H9 (cell line): ENCODE measurements at regions not wholly inside any gene's neighbourhood (a gene's known extent, or its start where the extent isn't known, plus 50 kb on each side); places are given as distances from the start of the nearest gene placed in this dataset.
A peak's percentile ranks its signal among the peaks of the same experiment; 100 is the strongest.

Source experiments
- DNase-seq: peaks from one replicate; pipeline ENCODE4 v3.0.0-alpha.2; 2017
- H2AFZ ChIP-seq: one replicate; pipeline ENCODE4 v1.6.1; 2013; ENCODE audit warnings: mild to moderate bottlenecking, low read length, control low read depth, moderate library complexity
- H2AK5ac ChIP-seq: 2 replicates; pipeline ENCODE4 v1.6.1; 2013; ENCODE audit warnings: low read length, control low read depth, mixed read lengths; ENCODE audit not compliant: insufficient read length
- H2BK120ac ChIP-seq: one replicate; pipeline ENCODE4 v1.6.1; 2013; ENCODE audit warnings: low read depth, mild to moderate bottlenecking, low read length, control low read depth, inconsistent platforms; ENCODE audit not compliant: poor library complexity, severe bottlenecking
- H2BK12ac ChIP-seq: 2 replicates; pipeline ENCODE4 v1.6.1; 2013; ENCODE audit warnings: low read length, control low read depth, mixed read lengths, low read depth; ENCODE audit not compliant: insufficient read length
- H2BK15ac ChIP-seq: 2 replicates; pipeline ENCODE4 v1.6.1; 2013; ENCODE audit warnings: low read depth, low read length, control low read depth
- H2BK20ac ChIP-seq: one replicate; pipeline ENCODE4 v1.6.1; 2013; ENCODE audit warnings: low read depth, mild to moderate bottlenecking, low read length, control low read depth, inconsistent platforms; ENCODE audit not compliant: poor library complexity, severe bottlenecking
- H2BK5ac ChIP-seq: 2 replicates; pipeline ENCODE4 v1.6.1; 2013; ENCODE audit warnings: low read length, control low read depth, mixed read lengths; ENCODE audit not compliant: insufficient read length
- H3K14ac ChIP-seq: 2 replicates; pipeline ENCODE4 v1.6.1; 2013; ENCODE audit warnings: low read length, control low read depth; ENCODE audit not compliant: insufficient read depth
- H3K18ac ChIP-seq: 2 replicates; pipeline ENCODE4 v1.6.1; 2013; ENCODE audit warnings: low read depth, mild to moderate bottlenecking, mixed read lengths, low read length, control low read depth; ENCODE audit not compliant: insufficient read length
- H3K23ac ChIP-seq: 2 replicates; pipeline ENCODE4 v1.6.1; 2013; ENCODE audit warnings: low read length, control low read depth, mixed read lengths, low read depth; ENCODE audit not compliant: insufficient read length
- H3K23me2 ChIP-seq: 2 replicates; pipeline ENCODE4 v1.6.1; 2013; ENCODE audit warnings: low read depth, mild to moderate bottlenecking, mixed read lengths, low read length, control low read depth; ENCODE audit not compliant: insufficient read length, poor library complexity, severe bottlenecking
- H3K27ac ChIP-seq: 2 replicates; pipeline ENCODE4 v1.5.1; 2013; ENCODE audit warnings: low read length, control low read depth, mixed read lengths, low read depth; ENCODE audit not compliant: insufficient read length
- H3K27me3 ChIP-seq: 2 replicates; pipeline ENCODE4 v1.6.1; 2013; ENCODE audit warnings: low read length, control low read depth, inconsistent platforms; ENCODE audit not compliant: insufficient read depth
- H3K4ac ChIP-seq: 2 replicates; pipeline ENCODE4 v1.6.1; 2013; ENCODE audit warnings: low read depth, mild to moderate bottlenecking, control low read depth, inconsistent platforms, low read length, moderate library complexity
- H3K4me1 ChIP-seq: 2 replicates; pipeline ENCODE4 v1.6.1; 2013; ENCODE audit warnings: low read length, control low read depth, inconsistent platforms; ENCODE audit not compliant: insufficient read depth
- H3K4me2 ChIP-seq: 2 replicates; pipeline ENCODE4 v1.6.1; 2013; ENCODE audit warnings: low read length, control low read depth, mixed read lengths; ENCODE audit not compliant: insufficient read length, insufficient read depth
- H3K56ac ChIP-seq: 2 replicates; pipeline ENCODE4 v1.6.1; 2013; ENCODE audit warnings: low read depth, mild to moderate bottlenecking, mixed read lengths, low read length, control low read depth; ENCODE audit not compliant: insufficient read length
- H3K79me1 ChIP-seq: 2 replicates; pipeline ENCODE4 v1.6.1; 2013; ENCODE audit warnings: low read depth, mild to moderate bottlenecking, moderate library complexity, low read length, control low read depth, inconsistent platforms; ENCODE audit not compliant: insufficient read depth, poor library complexity, severe bottlenecking
- H3K79me2 ChIP-seq: 2 replicates; pipeline ENCODE4 v1.6.1; 2013; ENCODE audit warnings: low read length, control low read depth, inconsistent platforms; ENCODE audit not compliant: insufficient read depth
- H3K9ac ChIP-seq: 2 replicates; pipeline ENCODE4 v1.6.1; 2013; ENCODE audit warnings: low read length, control low read depth, mixed read lengths; ENCODE audit not compliant: insufficient read length; ENCODE audit errors: extremely low read depth
- H3K9me3 ChIP-seq: one replicate; pipeline ENCODE4 v1.6.1; 2013; ENCODE audit warnings: low read depth, low read length, inconsistent platforms; ENCODE audit not compliant: control insufficient read depth
- H3T11ph ChIP-seq: one replicate; pipeline ENCODE4 v1.6.1; 2013; ENCODE audit warnings: mild to moderate bottlenecking, low read length, control low read depth, inconsistent platforms
- H4K20me1 ChIP-seq: one replicate; pipeline ENCODE4 v1.6.1; 2013; ENCODE audit not compliant: control insufficient read depth, insufficient read length, insufficient read depth
- H4K5ac ChIP-seq: 2 replicates; pipeline ENCODE4 v1.6.1; 2013; ENCODE audit warnings: low read depth, mild to moderate bottlenecking, mixed read lengths, low read length, control low read depth; ENCODE audit not compliant: insufficient read length
- H4K8ac ChIP-seq: replicated peaks from 2 replicates; pipeline ENCODE4 v1.6.1; 2013; ENCODE audit warnings: low read length, control low read depth, mixed read lengths, low read depth; ENCODE audit not compliant: insufficient read length
- H4K91ac ChIP-seq: 2 replicates; pipeline ENCODE4 v1.6.1; 2013; ENCODE audit warnings: low read depth, mild to moderate bottlenecking, moderate library complexity, mixed read lengths, low read length, control low read depth; ENCODE audit not compliant: insufficient read length
- H3K27ac Mint-ChIP-seq, 3 experiments: 2 replicates in 2 of 3; 3 replicates in 1 of 3; pipeline ENCODE4 v1.8.0; 2020 to 2021; ENCODE audit warnings: mixed read lengths in 3 of 3, mild to moderate bottlenecking in 1 of 3, moderate library complexity in 1 of 3
- H3K27me3 Mint-ChIP-seq: 2 replicates; pipeline ENCODE4 v1.8.0; 2021; ENCODE audit warnings: low read depth, mild to moderate bottlenecking, moderate library complexity, mixed read lengths
- H3K36me3 Mint-ChIP-seq, 3 experiments: 2 replicates in 2 of 3; 3 replicates in 1 of 3; pipeline ENCODE4 v1.8.0; 2020 to 2021; ENCODE audit warnings: low read depth in 3 of 3, mixed read lengths in 3 of 3; ENCODE audit not compliant: insufficient read depth in 1 of 3
- H3K4me1 Mint-ChIP-seq, 2 experiments: 2 replicates each; pipeline ENCODE4 v1.8.0; 2020; ENCODE audit warnings: mixed read lengths in 2 of 2
- H3K4me3 Mint-ChIP-seq, 2 experiments: 2 replicates in 1 of 2; 3 replicates in 1 of 2; pipeline ENCODE4 v1.8.0; 2020 to 2021; ENCODE audit warnings: mild to moderate bottlenecking in 2 of 2, mixed read lengths in 2 of 2, moderate library complexity in 1 of 2
- H3K9me3 Mint-ChIP-seq, 2 experiments: 2 replicates in 1 of 2; 3 replicates in 1 of 2; pipeline ENCODE4 v1.8.0; 2020; ENCODE audit warnings: mild to moderate bottlenecking in 2 of 2, mixed read lengths in 2 of 2, moderate library complexity in 1 of 2
- WGBS: extraction: QIAGEN DNeasy Blood & Tissue Kit; methylation state at CpG from one replicate; pipeline ENCODE4 v1.1.7; 2013; ENCODE audit warnings: missing lambda C conversion rate, low lambda C conversion rate, mixed read lengths; ENCODE audit not compliant: insufficient read length; ENCODE audit errors: extremely low coverage; 5-methylcytosine and 5-hydroxymethylcytosine counted together
- TF ChIP-seq, protein P1 (sequence below): fragments of 200-600 bp; sonication (generic); conservative IDR thresholded peaks from 3 replicates; pipeline ENCODE4 v1.8.0; 2021; ENCODE audit warnings: antibody characterized with exemption, mild to moderate bottlenecking

- Mint-ChIP-seq H3K9me3 (no peaks in the 10 kb centered on the region), H3K27ac (peak overlapping the region in 2 of 3 experiments; percentile 16 to 58; a peak in 2 of 7 replicates), H3K36me3 (peaks cover 0 to 3% (median 0%) of the 10 kb centered on the region in 3 experiments; a peak in 1 of 7 replicates), H3K4me1 (peaks cover 21 to 38% of the 10 kb centered on the region in 2 experiments), H3K27me3 (no peaks in the 10 kb centered on the region), H3K4me3 (peak overlapping the region in 1 of 2 experiments; percentile 58; a peak in 2 of 5 replicates)
- H3K4me2 ChIP-seq: peak overlapping the region; percentile 28
- H2BK20ac ChIP-seq: no peak overlapping the region
- no peaks in the 10 kb centered on the region for H3K9me3 ChIP-seq
- no peak overlapping the region for H3K4ac ChIP-seq
- no peaks in the 10 kb centered on the region for H3K23me2 ChIP-seq
- H4K8ac ChIP-seq: no peak overlapping the region
- DNase-seq: no peak
- no peak overlapping the region for H3K56ac ChIP-seq
- no peak overlapping the region for H2AK5ac ChIP-seq
- no peak overlapping the region for H4K5ac ChIP-seq
- no peak overlapping the region for H4K91ac ChIP-seq
- no peak overlapping the region for H2BK12ac ChIP-seq
- no CpG with 5 or more reads among the region's 8 CpGs for WGBS
- H3K79me2 ChIP-seq: no peaks in the 10 kb centered on the region
- H3K79me1 ChIP-seq: no peaks in the 10 kb centered on the region
- H2BK15ac ChIP-seq: no peak overlapping the region
- TF ChIP-seq, protein P1, sequence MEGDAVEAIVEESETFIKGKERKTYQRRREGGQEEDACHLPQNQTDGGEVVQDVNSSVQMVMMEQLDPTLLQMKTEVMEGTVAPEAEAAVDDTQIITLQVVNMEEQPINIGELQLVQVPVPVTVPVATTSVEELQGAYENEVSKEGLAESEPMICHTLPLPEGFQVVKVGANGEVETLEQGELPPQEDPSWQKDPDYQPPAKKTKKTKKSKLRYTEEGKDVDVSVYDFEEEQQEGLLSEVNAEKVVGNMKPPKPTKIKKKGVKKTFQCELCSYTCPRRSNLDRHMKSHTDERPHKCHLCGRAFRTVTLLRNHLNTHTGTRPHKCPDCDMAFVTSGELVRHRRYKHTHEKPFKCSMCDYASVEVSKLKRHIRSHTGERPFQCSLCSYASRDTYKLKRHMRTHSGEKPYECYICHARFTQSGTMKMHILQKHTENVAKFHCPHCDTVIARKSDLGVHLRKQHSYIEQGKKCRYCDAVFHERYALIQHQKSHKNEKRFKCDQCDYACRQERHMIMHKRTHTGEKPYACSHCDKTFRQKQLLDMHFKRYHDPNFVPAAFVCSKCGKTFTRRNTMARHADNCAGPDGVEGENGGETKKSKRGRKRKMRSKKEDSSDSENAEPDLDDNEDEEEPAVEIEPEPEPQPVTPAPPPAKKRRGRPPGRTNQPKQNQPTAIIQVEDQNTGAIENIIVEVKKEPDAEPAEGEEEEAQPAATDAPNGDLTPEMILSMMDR: no peak
- peaks cover 5% of the 10 kb centered on the region; the same call in 1 of the 2 replicates for H3K4me1 ChIP-seq
- no peak overlapping the region for H3K18ac ChIP-seq
- no peak overlapping the region for H2BK5ac ChIP-seq
- H3K27me3 ChIP-seq: no peaks in the 10 kb centered on the region
- H3K14ac ChIP-seq: no peak overlapping the region
- no peak overlapping the region for H2BK120ac ChIP-seq
- H3K27ac ChIP-seq: no peak overlapping the region
- H3T11ph ChIP-seq: no peak overlapping the region
- no peak overlapping the region for H3K9ac ChIP-seq
- H3K23ac ChIP-seq: no peak overlapping the region
- H4K20me1 ChIP-seq: no peaks in the 10 kb centered on the region
- no peak overlapping the region for H2AFZ ChIP-seq
These were observed 77.0 kb upstream of the TACR1 start for GRCh38 chr2:75276093-75277029.
